Choroid plexus epithelial cell (primary cell): ENCODE measurements at regions not wholly inside any gene's neighbourhood (a gene's known extent, or its start where the extent isn't known, plus 50 kb on each side); places are given as distances from the start of the nearest gene placed in this dataset.
"Not testable (repeated sequence)": the region's sequence is repeated elsewhere in the genome, so short reads cannot be mapped to it uniquely, and the experiment has no call there.

Experiments used
- DNase-seq: peaks from one replicate; pipeline ENCODE4 v3.0.0-alpha.2; 2010; ENCODE audit warnings: low read depth
- H3K4me3 ChIP-seq: 2 replicates; pipeline ENCODE4 v1.5.1; 2011; ENCODE audit warnings: low read depth, mild to moderate bottlenecking, control low read depth, low read length, moderate library complexity
- TF ChIP-seq, protein P1 (sequence below): conservative IDR thresholded peaks from 2 replicates; pipeline ENCODE4 v1.5.1; 2011; ENCODE audit warnings: low read depth, mild to moderate bottlenecking, control low read depth, inconsistent platforms, low read length, moderate library complexity

DNA sequence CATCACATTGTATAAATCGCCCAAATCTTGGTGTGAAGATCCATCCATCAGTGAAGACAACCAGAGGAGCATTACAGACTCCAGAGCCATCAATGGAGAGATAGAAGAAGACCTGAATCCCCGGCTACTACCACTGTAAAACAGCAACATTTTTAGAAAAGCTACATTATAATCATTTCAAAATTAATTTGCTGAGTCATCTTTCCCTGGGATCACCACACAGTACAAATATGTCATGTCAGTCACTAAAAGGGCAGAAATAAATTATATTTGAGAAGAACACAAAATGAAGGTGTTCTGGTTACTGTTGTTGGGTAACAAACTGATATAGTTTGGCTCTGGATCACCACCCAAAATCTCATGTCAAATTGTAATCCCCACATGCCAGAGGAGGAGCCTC lies 218.5 kb upstream of the STT3B start:
- TF ChIP-seq, protein P1, sequence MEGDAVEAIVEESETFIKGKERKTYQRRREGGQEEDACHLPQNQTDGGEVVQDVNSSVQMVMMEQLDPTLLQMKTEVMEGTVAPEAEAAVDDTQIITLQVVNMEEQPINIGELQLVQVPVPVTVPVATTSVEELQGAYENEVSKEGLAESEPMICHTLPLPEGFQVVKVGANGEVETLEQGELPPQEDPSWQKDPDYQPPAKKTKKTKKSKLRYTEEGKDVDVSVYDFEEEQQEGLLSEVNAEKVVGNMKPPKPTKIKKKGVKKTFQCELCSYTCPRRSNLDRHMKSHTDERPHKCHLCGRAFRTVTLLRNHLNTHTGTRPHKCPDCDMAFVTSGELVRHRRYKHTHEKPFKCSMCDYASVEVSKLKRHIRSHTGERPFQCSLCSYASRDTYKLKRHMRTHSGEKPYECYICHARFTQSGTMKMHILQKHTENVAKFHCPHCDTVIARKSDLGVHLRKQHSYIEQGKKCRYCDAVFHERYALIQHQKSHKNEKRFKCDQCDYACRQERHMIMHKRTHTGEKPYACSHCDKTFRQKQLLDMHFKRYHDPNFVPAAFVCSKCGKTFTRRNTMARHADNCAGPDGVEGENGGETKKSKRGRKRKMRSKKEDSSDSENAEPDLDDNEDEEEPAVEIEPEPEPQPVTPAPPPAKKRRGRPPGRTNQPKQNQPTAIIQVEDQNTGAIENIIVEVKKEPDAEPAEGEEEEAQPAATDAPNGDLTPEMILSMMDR = no peak
- DNase-seq = no peak
- no peak overlapping the region for H3K4me3 ChIP-seq

DNA sequence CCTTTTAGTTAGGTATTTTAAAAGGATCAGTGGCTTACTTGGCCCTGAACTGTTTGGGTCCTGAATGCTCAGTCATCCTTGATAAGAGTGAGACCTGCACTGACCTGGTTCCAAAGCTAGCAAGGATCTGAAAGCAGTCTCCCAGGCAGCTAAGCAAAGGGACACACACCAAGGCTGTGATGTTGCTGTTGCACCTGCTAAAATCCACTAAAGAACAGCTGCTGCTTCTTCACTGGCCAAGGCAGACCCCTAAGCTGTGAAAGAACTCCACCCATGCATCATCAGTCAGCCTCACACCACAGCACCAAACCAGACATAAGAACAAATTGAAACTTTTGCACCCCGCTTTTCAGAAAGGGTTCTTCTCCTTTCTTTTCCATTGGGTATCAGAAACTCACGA lies 213.4 kb upstream of the STT3B start:
- DNase-seq = no peak
- TF ChIP-seq, protein P1 = no peak
- H3K4me3 ChIP-seq = no peak overlapping the region

DNA sequence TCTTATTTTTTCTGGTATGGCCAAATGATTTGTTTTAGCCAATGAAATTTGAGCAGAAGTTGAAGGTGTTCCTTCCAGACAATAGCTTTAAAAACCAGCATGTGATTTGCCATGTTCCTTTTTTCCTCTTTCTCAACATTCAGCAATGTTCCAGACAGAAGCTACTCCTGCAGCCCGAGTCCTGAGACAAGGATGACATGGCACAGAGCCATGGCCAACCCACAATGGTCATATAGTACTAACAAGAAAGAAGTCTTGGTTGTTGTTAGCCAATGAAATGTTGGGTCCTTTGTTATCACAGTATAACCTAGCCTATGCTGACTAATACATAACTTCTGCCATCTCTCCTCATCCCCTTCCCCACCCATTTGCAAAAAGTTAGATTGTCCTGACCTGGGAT lies 211.1 kb upstream of the STT3B start:
- no peak for DNase-seq
- no peak overlapping the region for H3K4me3 ChIP-seq
- TF ChIP-seq, protein P1 = no peak

DNA sequence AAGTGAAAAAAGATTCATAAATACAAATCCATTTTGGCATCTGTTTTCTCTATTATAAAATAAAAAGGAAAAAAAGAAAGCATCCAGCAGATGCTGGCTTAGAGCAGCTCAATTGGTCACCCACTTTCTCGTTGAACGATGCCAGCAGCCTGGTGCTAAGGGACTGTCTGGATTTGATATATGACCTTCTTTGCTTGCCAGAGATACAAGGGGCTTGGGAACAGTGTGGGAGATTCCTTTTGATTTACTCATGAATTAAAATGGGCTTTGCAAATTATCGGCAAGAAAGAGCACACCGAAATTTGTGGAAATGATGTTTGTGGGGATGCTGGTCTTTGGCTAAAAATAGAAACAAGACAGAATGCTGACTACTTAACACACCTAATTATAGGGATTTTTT lies 210.3 kb upstream of the STT3B start:
- DNase-seq = no peak
- TF ChIP-seq, protein P1 = no peak
- no peak overlapping the region for H3K4me3 ChIP-seq

DNA sequence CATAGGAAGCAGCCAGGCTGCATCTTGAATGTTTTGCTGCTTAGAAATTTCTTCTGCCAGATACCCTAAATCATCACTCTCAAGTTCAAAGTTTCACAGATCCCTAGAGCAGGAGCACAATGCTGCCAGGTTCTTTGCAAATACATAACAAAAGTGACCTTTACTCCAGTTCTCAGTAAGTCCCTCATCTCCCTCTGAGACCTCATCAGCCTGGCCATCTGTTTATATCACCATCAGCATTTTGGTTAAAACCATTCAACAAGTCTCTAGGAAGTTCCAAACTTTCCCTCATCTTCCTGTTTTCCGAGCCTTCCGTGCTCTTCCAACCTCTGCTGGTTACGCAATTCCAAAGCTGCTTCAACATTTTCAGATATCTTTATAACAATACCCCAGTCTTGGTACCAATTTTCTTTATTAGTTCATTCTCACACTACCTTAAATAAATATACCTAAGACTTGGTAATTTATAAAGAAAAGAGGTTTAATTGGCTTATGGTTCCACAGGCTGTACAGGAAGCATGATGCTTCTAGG lies 204.8 kb upstream of the STT3B start:
- not testable (repeated sequence) for H3K4me3 ChIP-seq, DNase-seq

DNA sequence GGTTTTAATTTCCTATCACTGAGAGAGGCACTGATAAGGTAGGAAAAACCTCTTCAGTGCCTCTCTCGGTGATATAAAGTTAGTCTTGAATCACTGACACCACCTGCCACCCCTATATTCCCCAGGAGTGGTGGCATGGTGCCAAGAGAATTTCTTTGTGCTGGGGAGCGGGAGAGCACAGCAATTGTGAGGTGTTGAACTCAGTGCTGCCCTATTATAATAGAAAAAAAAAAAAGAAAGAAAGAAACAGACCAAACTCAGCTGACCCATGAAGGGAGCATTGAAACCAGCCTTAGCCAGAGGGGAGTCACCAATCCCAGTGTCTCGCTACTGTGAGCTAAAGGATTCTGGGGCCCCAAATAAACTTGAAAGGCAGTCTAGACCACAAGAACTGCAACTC lies 201.4 kb upstream of the STT3B start:
- no peak for DNase-seq
- H3K4me3 ChIP-seq = no peak overlapping the region
- TF ChIP-seq, protein P1 = no peak

DNA sequence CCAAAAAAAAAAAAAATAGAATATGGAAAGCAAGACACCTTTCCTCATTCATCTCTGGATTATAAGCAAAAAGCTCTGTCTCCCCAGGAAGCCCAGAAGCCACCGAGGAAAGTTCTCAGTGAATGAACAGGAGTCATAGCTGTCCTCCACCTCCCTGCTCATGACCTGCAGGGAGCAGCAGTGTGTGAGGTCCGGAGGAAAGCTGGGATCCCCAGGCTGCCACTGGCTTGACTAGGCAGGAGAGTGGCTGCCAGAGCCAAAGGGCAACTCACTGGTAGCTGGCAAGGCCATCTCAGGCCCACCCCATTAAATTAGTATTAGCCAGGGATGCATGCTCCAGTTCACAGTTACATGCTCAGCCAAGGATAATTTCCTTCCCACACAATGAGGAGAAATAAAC lies 191.6 kb upstream of the STT3B start:
- TF ChIP-seq, protein P1 = peak; percentile 22
- no peak overlapping the region for H3K4me3 ChIP-seq
- no peak for DNase-seq

DNA sequence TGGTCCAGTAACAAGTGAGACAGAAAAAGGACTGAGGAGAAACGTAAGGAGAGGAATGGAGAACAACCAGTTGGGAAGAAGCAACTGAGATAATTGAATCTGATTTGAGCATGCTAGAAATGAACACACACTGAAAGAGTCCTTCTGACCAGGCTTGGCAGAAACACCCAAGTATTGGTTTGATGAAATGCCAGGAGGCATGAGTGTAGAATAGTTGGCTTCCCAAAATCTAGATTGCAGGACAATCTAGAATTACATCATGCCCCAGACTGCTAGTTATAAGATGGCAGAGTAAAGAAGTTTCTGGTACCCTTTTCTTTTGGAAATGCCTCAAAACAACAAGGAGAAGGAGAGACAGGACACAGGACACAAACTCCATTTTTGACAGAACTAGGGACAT lies 189.7 kb upstream of the STT3B start:
- no peak overlapping the region for H3K4me3 ChIP-seq
- TF ChIP-seq, protein P1 = no peak
- no peak for DNase-seq
